HS-5 (cell line): ENCODE measurements at regions not wholly inside any gene's neighbourhood (a gene's known extent, or its start where the extent isn't known, plus 50 kb on each side); places are given as distances from the start of the nearest gene placed in this dataset.

Source experiments
- DNase-seq: peaks from one replicate; pipeline ENCODE4 v3.0.0-alpha.2; 2012; ENCODE audit warnings: low read depth

- no peak for DNase-seq
Observed at GRCh38 chr3:177742273-177742672, 545.0 kb upstream of the TBL1XR1 start.

- DNase-seq, result no peak
Observed at GRCh38 chr3:177743173-177743890, 546.0 kb upstream of the TBL1XR1 start.

DNA sequence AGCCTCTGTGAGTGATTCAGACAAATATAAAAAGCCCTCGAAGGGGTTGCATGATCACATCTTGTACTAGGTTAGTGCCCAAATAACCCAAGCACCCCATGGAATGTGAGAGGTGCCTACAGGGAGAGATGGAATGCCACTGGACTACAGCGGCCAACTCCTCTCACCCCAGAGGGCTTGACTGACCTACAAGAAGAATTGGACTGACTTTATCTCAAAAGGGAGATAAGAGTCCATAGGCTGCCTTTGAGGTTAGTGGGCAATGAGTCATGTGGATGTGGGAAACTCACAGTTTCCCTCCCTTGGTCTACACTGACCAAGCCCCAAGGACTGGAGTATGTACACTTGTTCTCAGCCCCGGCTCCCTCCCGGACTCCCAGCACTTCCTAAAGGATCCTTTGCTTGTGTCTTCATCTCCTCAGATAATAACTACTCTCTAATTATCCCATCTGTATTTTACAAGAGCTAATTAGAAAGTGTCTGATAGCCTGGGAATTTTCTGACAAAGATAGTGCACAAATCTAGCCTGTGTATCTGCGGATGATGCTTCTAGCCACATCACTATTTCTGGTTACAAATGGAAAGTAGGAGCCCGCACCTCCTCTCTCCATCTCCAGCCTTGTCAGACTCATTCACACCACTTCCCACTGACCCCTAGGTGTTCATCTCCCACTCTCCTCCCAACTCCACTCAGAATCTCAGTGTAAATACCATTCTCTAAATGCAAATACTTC is 547.8 kb upstream of the TBL1XR1 start:
- no peak for DNase-seq

- DNase-seq, result no peak
Observed at GRCh38 chr3:177745607-177746005, 548.3 kb upstream of the TBL1XR1 start.

DNA sequence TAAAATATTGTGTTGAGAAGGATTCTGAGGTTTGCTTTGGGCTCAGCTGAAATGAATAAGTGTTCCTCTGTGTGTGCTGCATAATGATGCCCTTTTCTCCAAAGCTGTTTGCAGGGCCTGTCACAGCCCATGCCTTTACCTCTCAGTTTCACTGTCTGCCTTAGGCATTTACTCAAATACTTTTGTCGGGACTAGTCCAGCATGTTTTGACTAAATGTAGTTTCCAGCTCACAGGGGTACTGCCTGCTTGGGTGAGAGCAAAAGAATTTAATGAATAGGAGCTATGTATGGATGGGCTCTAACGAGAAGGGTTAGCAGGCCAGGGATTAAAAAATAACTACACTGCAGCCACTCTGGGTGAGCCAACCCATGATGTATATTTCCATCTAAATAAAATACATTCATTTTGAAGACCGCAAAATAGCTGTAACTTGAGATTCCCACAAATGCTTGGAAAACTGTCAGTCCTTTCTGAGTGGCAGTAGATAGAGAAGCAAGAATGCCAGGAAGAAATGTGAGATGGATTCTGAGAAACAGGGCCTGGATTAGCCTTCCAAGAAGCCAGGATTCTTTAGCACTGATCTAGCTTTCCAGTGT is 549.2 kb upstream of the TBL1XR1 start:
- no peak for DNase-seq

GRCh38 chr3:177749836-177750235 is 552.6 kb upstream of the TBL1XR1 start:
- no peak for DNase-seq

GRCh38 chr3:177750436-177750835 is 553.2 kb upstream of the TBL1XR1 start:
- no peak for DNase-seq

GRCh38 chr3:177751770-177752169 is 554.5 kb upstream of the TBL1XR1 start:
- DNase-seq, result no peak

DNA sequence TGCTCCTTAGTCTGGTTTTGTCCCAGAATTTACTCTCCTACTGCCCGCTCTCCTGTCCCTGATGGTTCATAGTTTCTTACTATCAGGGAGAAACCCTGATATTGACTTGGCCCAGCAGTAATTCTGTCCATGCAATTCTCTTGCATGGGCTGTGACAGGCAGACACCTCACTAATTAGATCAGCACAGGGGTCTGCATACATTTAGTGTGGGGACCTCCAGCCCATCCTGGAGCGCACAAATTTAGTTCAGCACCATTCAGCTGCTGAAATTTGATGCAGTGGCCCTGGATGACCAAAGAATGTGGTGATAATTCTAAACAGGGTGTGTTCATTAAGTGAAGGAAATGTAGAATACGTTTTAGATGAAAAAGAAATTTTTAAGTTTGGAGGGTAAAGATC is 555.5 kb upstream of the TBL1XR1 start:
- DNase-seq, result no peak

DNA sequence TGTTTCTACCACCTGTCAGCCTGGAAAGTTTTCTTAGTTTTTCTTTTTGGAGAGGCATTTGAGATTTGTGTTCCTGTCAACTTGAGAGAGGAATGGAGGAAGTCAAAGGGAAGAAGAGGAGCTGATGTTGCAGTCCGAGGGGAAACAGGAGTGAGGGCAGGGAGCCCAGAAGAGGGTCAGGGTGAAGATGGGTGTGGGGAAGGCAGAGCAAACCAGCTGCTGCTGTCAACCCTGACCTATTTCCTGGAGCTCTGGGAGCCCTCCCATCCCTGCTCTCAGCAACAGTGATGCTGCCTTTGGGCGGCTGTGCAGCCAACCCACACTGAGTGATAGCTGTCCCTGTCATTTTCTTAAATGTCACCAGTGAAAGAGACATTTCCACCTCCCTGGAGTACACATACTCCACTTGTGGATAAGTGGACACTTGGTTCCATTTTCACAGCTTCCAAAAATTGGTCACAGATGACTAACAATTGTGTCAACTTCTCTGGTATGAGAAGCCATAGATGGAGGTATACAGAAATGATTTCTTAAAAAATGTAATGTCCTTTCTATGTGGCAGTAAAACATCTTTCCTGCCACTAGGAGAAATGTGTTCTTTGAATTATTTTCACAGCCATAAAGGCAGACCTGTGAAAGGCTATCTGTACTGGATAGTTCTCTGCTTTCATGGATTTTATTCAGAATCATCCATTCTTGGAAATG is 556.3 kb upstream of the TBL1XR1 start:
- no peak for DNase-seq

DNA sequence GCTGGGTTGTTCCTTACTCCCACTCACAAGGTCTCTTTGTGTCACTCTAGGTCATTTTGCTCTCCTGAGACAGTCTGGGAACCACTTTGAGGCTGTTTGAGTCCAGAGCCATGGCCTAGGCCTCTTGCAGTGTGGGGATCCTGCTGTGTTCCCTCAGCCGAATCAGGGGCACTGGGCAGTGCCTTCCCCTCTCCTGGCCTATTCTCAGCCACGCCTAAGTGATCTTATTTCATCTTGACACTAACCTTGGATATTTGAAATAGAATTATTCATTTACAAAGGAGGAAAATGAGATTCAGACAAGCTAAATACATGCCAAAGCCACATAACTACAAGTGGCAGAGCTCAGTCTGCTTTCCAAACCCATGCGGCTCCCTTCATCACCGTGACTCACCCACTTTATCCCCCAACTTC is 557.2 kb upstream of the TBL1XR1 start:
- no peak for DNase-seq

DNA sequence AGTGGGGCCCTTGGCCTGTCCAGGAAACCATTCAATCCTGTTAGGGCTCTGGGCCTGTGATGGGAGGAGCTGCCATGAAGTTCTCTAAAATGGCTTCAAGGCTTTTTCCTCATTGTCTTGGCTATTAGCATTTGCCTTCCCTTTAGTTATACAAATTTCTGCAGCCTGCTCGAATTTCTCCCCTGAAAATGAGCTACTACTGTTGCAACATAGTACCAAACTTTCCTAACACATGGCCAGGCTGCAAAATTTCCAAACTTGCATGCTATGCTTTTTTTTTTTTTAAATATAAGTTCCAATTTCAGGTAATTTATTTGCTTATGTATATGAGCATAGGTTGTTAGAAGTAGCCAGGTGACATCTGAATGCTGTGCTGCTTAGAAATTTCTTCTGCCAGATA is 560.8 kb upstream of the TBL1XR1 start:
- no peak for DNase-seq

DNA sequence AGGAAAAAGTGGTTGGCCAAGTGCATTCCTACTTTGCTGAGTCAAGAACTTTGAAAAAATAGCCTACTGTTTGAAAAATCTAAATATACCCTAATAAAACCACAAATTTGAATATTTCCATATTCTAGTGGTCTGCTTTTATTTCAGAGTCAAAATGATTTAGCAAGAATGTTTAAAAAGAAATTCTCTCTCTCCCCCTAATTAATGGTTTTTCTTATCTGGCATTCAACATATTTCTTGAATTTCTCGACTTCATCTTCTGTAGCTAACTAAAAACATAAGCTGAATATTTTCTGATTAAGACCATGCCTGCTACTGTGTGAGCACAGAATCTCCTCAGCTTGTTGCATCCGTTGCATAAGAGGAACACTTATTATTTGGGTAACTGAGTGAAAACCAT is 563.5 kb upstream of the TBL1XR1 start:
- no peak for DNase-seq

GRCh38 chr3:177764377-177764912 is 567.2 kb upstream of the TBL1XR1 start:
- no peak for DNase-seq

- no peak for DNase-seq
Observed at GRCh38 chr3:177764933-177765332, 567.7 kb upstream of the TBL1XR1 start.

DNA sequence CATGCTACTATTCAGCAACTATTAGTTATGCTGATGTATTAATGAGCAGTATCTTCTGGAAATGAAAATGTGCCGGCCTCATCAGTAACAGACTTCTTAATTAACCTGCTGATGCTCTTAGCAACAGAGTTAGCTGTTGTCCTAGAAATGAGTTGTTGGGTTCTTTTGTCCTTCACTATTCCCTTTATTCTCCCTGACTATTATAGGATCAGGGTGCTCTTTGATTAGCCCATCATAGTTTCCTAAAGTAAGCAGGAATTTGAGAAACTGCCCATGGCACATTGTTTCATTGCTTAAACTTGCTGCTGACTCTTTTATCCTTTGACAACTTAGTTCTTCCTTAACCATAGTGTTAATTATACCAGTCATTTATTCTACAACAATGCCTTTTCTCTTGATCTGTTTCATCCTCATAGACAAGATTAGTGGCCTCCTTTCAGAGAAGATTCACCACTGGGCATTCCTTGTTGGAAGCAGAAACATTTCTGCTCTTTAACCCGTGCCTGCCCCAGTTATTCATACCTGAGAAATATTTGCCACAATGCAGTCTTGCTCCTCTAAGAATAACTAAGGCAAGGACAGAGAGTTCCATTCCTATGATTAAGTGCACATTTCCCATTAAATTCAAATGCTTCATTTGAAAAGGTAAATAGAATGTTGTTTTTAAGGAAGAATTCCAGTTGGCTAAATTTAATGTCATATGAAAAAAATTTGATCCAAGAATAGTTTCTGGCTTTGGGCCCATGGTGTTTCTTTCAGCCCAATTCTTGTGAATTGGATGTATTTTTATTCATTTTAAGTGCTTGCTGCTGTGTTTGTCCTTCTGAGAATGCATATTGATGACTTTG is 573.3 kb upstream of the TBL1XR1 start:
- peak; percentile 29 for DNase-seq

GRCh38 chr3:177771780-177772179 is 574.5 kb upstream of the TBL1XR1 start:
- DNase-seq, result no peak

- no peak for DNase-seq
Observed at GRCh38 chr3:177772908-177773557, 575.8 kb upstream of the TBL1XR1 start.

DNA sequence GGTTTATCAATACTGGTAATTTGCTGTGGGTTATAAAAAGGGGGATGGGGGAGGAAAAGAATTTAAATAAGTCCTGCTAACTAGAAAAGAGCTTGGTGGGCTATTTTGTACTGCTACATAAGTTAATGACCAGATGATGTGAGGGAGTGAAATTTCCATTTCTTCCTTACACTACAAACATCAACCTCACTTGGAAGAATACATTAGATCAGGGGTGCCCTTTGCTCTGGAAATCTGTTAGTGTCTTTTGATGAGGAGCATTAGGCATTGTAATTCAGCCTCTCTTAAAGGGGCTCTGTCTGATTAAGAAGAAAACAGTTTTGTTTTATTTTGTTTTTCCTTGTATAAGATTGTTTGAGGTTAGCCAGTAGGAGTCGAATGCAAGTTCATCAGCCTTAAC is 576.4 kb upstream of the TBL1XR1 start:
- DNase-seq, result no peak

GRCh38 chr3:177776661-177777101 is 579.4 kb upstream of the TBL1XR1 start:
- DNase-seq, result no peak

DNA sequence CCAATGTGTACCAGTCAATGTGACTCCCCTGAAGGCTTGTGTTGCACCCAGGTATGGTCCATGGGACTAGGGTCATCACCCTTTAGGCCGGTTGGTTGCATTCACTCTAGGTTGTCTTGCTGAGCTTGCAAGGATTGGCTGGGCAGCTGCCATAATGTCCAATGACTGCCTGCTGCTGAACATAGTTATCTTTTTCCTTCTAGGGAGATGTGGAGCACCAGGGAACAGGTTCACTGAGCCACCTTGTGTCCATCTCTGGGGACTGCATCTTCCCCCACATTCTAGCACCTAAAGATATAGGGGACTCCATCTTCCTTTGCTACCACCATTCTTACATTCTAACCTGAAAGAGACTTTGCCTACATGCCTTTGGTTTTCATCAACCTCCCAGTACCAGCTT is 580.4 kb upstream of the TBL1XR1 start:
- no peak for DNase-seq
